Liver (tissue), 8 donors: ENCODE measurements at regions not wholly inside any gene's neighbourhood (a gene's known extent, or its start where the extent isn't known, plus 50 kb on each side); places are given as distances from the start of the nearest gene placed in this dataset.

Experiments
- DNase-seq: peaks from one replicate; pipeline ENCODE4 v3.0.0-alpha.2; 2017; ENCODE audit warnings: low spot score
- H3K27ac ChIP-seq, 2 donors: one replicate each; pipeline ENCODE4 v1.7.0; 2013; ENCODE audit warnings: inconsistent platforms in 2 of 2, low read length in 2 of 2, control low read depth in 1 of 2, low read depth in 1 of 2, mild to moderate bottlenecking in 1 of 2
- H3K27me3 ChIP-seq, 4 donors: one replicate each; pipeline versions ENCODE4 v1.6.1 to v1.7.0; 2013; ENCODE audit warnings: low read length in 3 of 4, inconsistent platforms in 1 of 4, mild to moderate bottlenecking in 1 of 4, moderate library complexity in 1 of 4; ENCODE audit not compliant: control insufficient read depth in 4 of 4, insufficient read depth in 4 of 4
- H3K36me3 ChIP-seq, 4 donors: one replicate each; pipeline versions ENCODE4 v1.6.1 to v1.7.0; 2013; ENCODE audit warnings: low read length in 3 of 4, mild to moderate bottlenecking in 3 of 4, low read depth in 1 of 4, moderate library complexity in 1 of 4; ENCODE audit not compliant: control insufficient read depth in 4 of 4, insufficient read depth in 3 of 4
- H3K4me1 ChIP-seq, 4 donors: one replicate each; pipeline versions ENCODE4 v1.6.1 to v1.7.0; 2013; ENCODE audit warnings: low read length in 3 of 4, mild to moderate bottlenecking in 3 of 4, moderate library complexity in 1 of 4; ENCODE audit not compliant: control insufficient read depth in 4 of 4, insufficient read depth in 4 of 4
- H3K4me3 ChIP-seq, 3 donors: one replicate each; pipeline versions ENCODE4 v1.6.1 to v1.7.0; 2013; ENCODE audit warnings: low read length in 3 of 3, control low read depth in 1 of 3, low read depth in 1 of 3, mild to moderate bottlenecking in 1 of 3
- H3K9ac ChIP-seq, 2 donors: one replicate each; pipeline ENCODE4 v1.7.0; 2013; ENCODE audit warnings: low read length in 2 of 2, mild to moderate bottlenecking in 2 of 2, moderate library complexity in 2 of 2, control low read depth in 1 of 2, low read depth in 1 of 2
- H3K9me3 ChIP-seq, 4 donors: one replicate each; pipeline versions ENCODE4 v1.6.1 to v1.7.0; 2013; ENCODE audit warnings: low read length in 3 of 4; ENCODE audit not compliant: control insufficient read depth in 4 of 4
- ATF3 ChIP-seq: IDR thresholded peaks from 2 replicates; pipeline ENCODE4 v1.6.1; 2016; ENCODE audit warnings: antibody characterized with exemption
- CTCF ChIP-seq: fragments of 150-350 bp; IDR thresholded peaks from 2 replicates; pipeline ENCODE4 v1.5.1; 2017; ENCODE audit warnings: improper control_type of control experiment, low read depth, low read length; ENCODE audit not compliant: missing input control
- FOXA1 ChIP-seq: IDR thresholded peaks from 2 replicates; pipeline ENCODE4 v1.6.1; 2016; ENCODE audit warnings: antibody characterized with exemption
- FOXA2 ChIP-seq: IDR thresholded peaks from 2 replicates; pipeline ENCODE4 v1.6.1; 2016; ENCODE audit warnings: antibody characterized with exemption
- GABPA ChIP-seq, 2 donors: IDR thresholded peaks in 1 of 2; conservative IDR thresholded peaks in 1 of 2; 2 replicates each; pipeline ENCODE4 v1.6.1; 2016; ENCODE audit warnings: antibody characterized with exemption in 2 of 2, mild to moderate bottlenecking in 1 of 2, moderate library complexity in 1 of 2
- HNF4G ChIP-seq: IDR thresholded peaks from 2 replicates; pipeline ENCODE4 v1.6.1; 2016; ENCODE audit warnings: antibody characterized with exemption
- JUND ChIP-seq, 2 donors: IDR thresholded peaks; 2 replicates each; pipeline ENCODE4 v1.6.1; 2016; ENCODE audit warnings: antibody characterized with exemption in 2 of 2
- MAX ChIP-seq: IDR thresholded peaks from 2 replicates; pipeline ENCODE4 v1.6.1; 2016; ENCODE audit warnings: antibody characterized with exemption
- NR2F2 ChIP-seq: IDR thresholded peaks from 2 replicates; pipeline ENCODE4 v1.6.1; 2016; ENCODE audit warnings: antibody characterized with exemption
- RAD21 ChIP-seq, 2 donors: IDR thresholded peaks; 2 replicates each; pipeline ENCODE4 v1.6.1; 2016; ENCODE audit warnings: antibody characterized with exemption in 2 of 2, mild to moderate bottlenecking in 2 of 2
- REST ChIP-seq: IDR thresholded peaks from 2 replicates; pipeline ENCODE4 v1.6.1; 2016; ENCODE audit warnings: antibody characterized with exemption, mild to moderate bottlenecking
- RXRA ChIP-seq, 2 donors: IDR thresholded peaks; 2 replicates each; pipeline ENCODE4 v1.6.1; 2017 to 2018; ENCODE audit warnings: antibody characterized with exemption in 2 of 2, mild to moderate bottlenecking in 1 of 2
- SP1 ChIP-seq: IDR thresholded peaks from 2 replicates; pipeline ENCODE4 v1.6.1; 2018; ENCODE audit warnings: antibody characterized with exemption, mild to moderate bottlenecking
- TAF1 ChIP-seq: conservative IDR thresholded peaks from 2 replicates; pipeline ENCODE4 v1.6.1; 2016; ENCODE audit warnings: antibody characterized with exemption, mild to moderate bottlenecking
- YY1 ChIP-seq: IDR thresholded peaks from 2 replicates; pipeline ENCODE4 v1.6.1; 2016; ENCODE audit warnings: antibody characterized with exemption, mild to moderate bottlenecking
- ZBTB33 ChIP-seq: IDR thresholded peaks from 2 replicates; pipeline ENCODE4 v1.6.1; 2016; ENCODE audit warnings: antibody characterized with exemption
- WGBS: extraction: QIAGEN DNeasy Blood & Tissue Kit; methylation state at CpG from one replicate; pipeline ENCODE4 v1.1.7; 2013; 5-methylcytosine and 5-hydroxymethylcytosine counted together
- donor health status: healthy.
- donor health status: healthy.
- donor health status: healthy.
- donor health status: healthy.
- donor health status: healthy.

- no peaks in the 10 kb centered on the region for H3K4me1 ChIP-seq
- H3K9me3 ChIP-seq = peaks cover 0 to 2% (median 0%) of the 10 kb centered on the region in 4 donors
- TF ChIP-seq CTCF = no peak
- TF ChIP-seq REST = no peak
- TF ChIP-seq NR2F2 = no peak
- TF ChIP-seq JUND (IDR thresholded peaks at IDR 0.05) = no peak
- no peak for TF ChIP-seq GABPA (IDR thresholded peaks at IDR 0.05 in 1 of 2, conservative IDR thresholded peaks at IDR 0.05 in 1 of 2)
- TF ChIP-seq YY1 = no peak
- TF ChIP-seq ATF3 = no peak
- no peak for TF ChIP-seq RXRA (IDR thresholded peaks at IDR 0.05)
- H3K9ac ChIP-seq = no peak overlapping the region
- DNase-seq = no peak
- no peaks in the 10 kb centered on the region for H3K27me3 ChIP-seq
- 93% methylated on average over 3 of the region's 3 CpGs for whole genome bisulfite sequencing
- H3K36me3 ChIP-seq = no peaks in the 10 kb centered on the region
- no peak overlapping the region for H3K4me3 ChIP-seq
- no peak overlapping the region for H3K27ac ChIP-seq
These were observed 115.3 kb upstream of the BEND4 start for GRCh38 chr4:42267724-42268123.

GRCh38 chr4:42268824-42269223 lies 116.4 kb upstream of the BEND4 start:
- Histone ChIP-seq H3K27ac (no peak overlapping the region), H3K4me1 (no peaks in the 10 kb centered on the region), H3K9ac (no peak overlapping the region), H3K4me3 (no peak overlapping the region), H3K36me3 (no peaks in the 10 kb centered on the region), H3K9me3 (peaks cover 0 to 2% (median 1%) of the 10 kb centered on the region in 4 donors), H3K27me3 (no peaks in the 10 kb centered on the region)
- 85% methylated on average over 2 of the region's 2 CpGs for WGBS
- no peak for TF ChIP-seq REST
- TF ChIP-seq FOXA2 = no peak
- no peak for TF ChIP-seq GABPA (IDR thresholded peaks at IDR 0.05 in 1 of 2, conservative IDR thresholded peaks at IDR 0.05 in 1 of 2)
- TF ChIP-seq HNF4G = no peak
- no peak for TF ChIP-seq MAX
- TF ChIP-seq NR2F2 = no peak
- TF ChIP-seq ZBTB33 = no peak
- no peak for TF ChIP-seq CTCF
- no peak for TF ChIP-seq TAF1
- TF ChIP-seq SP1 = no peak
- TF ChIP-seq RAD21 (IDR thresholded peaks at IDR 0.05) = no peak
- no peak for TF ChIP-seq FOXA1
- no peak for TF ChIP-seq ATF3
- no peak for DNase-seq
